VCaP (cell line): ENCODE measurements at regions not wholly inside any gene's neighbourhood (a gene's known extent, or its start where the extent isn't known, plus 50 kb on each side); places are given as distances from the start of the nearest gene placed in this dataset.

Source experiments
- H3K27ac ChIP-seq: fragments of 450-650 bp; 2 replicates; pipeline ENCODE4 v1.5.1; 2017
- TF ChIP-seq, protein P1 (sequence below): fragments of 450-650 bp; conservative IDR thresholded peaks from 2 replicates; pipeline ENCODE4 v1.5.1; 2017; ENCODE audit warnings: mild to moderate bottlenecking, moderate library complexity

DNA sequence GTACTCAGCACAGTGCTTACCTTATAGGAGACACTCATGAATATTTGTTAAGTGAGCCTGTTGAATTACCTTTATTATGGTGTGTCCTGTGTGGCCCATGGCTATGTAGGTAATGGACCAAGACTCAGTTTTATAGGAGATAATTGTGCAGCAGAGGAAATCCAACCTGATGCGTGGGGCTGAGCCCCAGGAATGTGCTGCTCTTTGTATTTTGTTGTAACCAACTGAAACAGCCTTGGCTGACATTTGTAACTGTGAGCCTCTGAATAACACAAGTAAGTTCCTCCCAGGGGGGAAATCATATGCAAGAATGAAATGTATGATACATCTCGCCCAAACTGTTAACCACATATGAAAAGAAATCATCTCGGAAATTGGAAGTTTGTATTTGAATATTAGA is 364.2 kb upstream of the ZP4 start:
- TF ChIP-seq, protein P1, sequence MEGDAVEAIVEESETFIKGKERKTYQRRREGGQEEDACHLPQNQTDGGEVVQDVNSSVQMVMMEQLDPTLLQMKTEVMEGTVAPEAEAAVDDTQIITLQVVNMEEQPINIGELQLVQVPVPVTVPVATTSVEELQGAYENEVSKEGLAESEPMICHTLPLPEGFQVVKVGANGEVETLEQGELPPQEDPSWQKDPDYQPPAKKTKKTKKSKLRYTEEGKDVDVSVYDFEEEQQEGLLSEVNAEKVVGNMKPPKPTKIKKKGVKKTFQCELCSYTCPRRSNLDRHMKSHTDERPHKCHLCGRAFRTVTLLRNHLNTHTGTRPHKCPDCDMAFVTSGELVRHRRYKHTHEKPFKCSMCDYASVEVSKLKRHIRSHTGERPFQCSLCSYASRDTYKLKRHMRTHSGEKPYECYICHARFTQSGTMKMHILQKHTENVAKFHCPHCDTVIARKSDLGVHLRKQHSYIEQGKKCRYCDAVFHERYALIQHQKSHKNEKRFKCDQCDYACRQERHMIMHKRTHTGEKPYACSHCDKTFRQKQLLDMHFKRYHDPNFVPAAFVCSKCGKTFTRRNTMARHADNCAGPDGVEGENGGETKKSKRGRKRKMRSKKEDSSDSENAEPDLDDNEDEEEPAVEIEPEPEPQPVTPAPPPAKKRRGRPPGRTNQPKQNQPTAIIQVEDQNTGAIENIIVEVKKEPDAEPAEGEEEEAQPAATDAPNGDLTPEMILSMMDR: no peak
- H3K27ac ChIP-seq: no peak overlapping the region

DNA sequence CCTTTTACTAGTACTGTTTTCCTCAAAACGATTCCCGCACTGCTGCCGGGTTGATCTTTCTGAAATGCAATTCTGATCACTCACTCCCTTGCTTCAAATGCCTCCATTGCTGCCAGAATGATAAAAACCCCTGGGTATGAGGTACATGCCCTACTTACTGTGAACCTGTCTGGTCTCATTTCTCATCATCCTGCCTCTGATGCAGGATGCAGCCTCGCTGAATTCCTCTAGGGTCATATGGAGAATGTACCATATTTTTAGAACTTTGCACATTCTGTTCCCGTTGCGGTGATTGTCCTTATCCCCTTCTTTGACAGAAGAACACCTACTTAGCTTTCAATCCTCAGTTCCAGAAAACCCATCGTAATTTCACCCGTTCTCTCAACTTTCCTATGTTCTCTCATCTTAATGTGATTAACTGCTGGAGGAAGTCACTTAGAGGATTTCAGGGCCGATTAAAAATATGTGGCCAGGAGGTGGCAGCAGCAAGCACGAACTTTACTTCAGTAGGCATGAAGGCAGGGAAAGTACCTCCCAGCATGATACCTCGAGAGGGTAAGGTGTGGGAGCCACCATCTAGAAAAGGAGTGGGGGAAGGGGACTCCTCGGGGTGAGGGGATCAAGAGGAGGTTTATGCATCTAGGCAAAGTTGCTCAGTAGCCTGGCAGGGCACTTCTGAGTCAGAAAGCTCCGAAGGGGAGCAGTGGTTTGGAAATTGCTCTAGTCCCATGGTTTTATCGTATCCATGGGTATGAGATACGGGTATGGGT is 361.5 kb upstream of the ZP4 start:
- no peak overlapping the region for H3K27ac ChIP-seq
- TF ChIP-seq, protein P1: peak; percentile 80

GRCh38 chr1:238248356-238248755 is 357.6 kb upstream of the ZP4 start:
- TF ChIP-seq, protein P1: no peak
- H3K27ac ChIP-seq: no peak overlapping the region

DNA sequence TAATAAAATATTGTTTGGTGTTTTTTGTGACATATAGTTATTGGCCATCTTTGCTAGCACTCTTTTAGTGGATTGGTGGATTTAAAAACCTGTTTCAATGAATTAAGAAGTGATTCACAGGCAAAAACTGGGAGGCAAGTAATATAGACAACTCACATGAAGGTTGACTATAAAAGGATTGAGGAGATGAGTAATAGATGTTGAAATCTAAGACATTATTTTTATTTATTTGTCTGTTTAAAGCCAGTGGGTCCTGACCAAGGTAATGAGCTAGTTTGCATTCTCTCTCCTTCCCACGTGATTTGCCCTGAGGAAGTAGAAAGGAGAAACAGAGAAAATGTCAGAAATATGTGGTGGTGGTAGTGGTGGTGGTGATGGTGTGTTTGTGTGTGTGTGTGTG is 351.5 kb upstream of the ZP4 start:
- TF ChIP-seq, protein P1: no peak

GRCh38 chr1:238241607-238242006 is 350.9 kb upstream of the ZP4 start:
- TF ChIP-seq, protein P1: no peak
- no peak overlapping the region for H3K27ac ChIP-seq

More for the DNA sequence above, 351.5 kb upstream of the ZP4 start:
- H3K27ac ChIP-seq: no peak overlapping the region

DNA sequence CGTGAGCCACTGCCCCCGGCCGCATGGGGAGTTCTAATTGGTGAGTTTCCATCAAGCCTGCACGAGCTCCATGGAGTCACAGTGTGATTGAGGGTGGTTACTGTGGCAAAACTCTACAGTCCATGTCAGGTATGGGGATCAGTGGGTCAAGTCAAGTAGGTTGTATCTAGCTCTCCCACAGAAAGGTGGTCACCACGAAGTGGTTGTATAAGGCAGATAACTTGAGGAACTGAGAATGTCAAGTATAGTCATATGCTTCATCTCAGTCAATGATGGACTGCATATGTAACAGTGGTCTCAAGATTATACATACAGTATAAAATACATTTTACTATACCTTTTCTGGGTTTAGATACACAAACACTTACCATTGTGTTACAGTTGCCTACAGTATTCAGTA is 348.6 kb upstream of the ZP4 start:
- TF ChIP-seq, protein P1: no peak
- H3K27ac ChIP-seq: no peak overlapping the region

GRCh38 chr1:238233966-238234365 is 343.2 kb upstream of the ZP4 start:
- no peak overlapping the region for H3K27ac ChIP-seq
- TF ChIP-seq, protein P1: no peak
